Testis (tissue), 2 donors: ENCODE measurements at regions not wholly inside any gene's neighbourhood (a gene's known extent, or its start where the extent isn't known, plus 50 kb on each side); places are given as distances from the start of the nearest gene placed in this dataset.
A peak's percentile ranks its signal among the peaks of the same experiment; 100 is the strongest.

Experiments
- DNase-seq: peaks from one replicate; pipeline ENCODE4 v3.0.0-alpha.2; 2019
- H3K27ac ChIP-seq, 2 donors: fragments of 200-600 bp; sonication (generic); one replicate each; pipeline ENCODE4 v1.5.1; 2019
- H3K27me3 ChIP-seq: fragments of 200-600 bp; sonication (generic); one replicate; pipeline ENCODE4 v1.5.1; 2019
- H3K36me3 ChIP-seq: fragments of 200-600 bp; sonication (generic); one replicate; pipeline ENCODE4 v1.5.1; 2017; ENCODE audit warnings: low read depth; ENCODE audit errors: missing control alignments
- H3K4me1 ChIP-seq: fragments of 200-600 bp; sonication (generic); one replicate; pipeline ENCODE4 v1.5.1; 2019
- H3K4me3 ChIP-seq, 2 donors: fragments of 200-600 bp; sonication (generic); one replicate each; pipeline ENCODE4 v1.5.1; 2017 to 2019
- H3K9me3 ChIP-seq: fragments of 200-600 bp; sonication (generic); one replicate; pipeline ENCODE4 v1.5.1; 2017
- CTCF ChIP-seq, 3 experiments: fragments of 450-650 bp in 2 of 3; fragments of 200-600 bp in 1 of 3; sonication (generic) in 1 of 3; IDR thresholded peaks; one replicate each; pipeline ENCODE4 v1.5.1; 2016 to 2019; ENCODE audit warnings: antibody characterized with exemption in 3 of 3, mild to moderate bottlenecking in 2 of 3, moderate library complexity in 1 of 3
- POLR2A ChIP-seq: fragments of 450-650 bp; IDR thresholded peaks from one replicate; pipeline ENCODE4 v1.6.1; 2017; ENCODE audit warnings: antibody characterized with exemption, mild to moderate bottlenecking, moderate library complexity
- WGBS, 2 donors: methylation state at CpG; one replicate each; pipeline ENCODE4 v1.1.5; 2018; 5-methylcytosine and 5-hydroxymethylcytosine counted together
- intact Hi-C: fragments of 100-400 bp; cut with DNase I; formaldehyde crosslinking; loops from one replicate; pipeline ENCODE4 v1.15.1; 2023; ENCODE audit warnings: low total_unique reads

GRCh38 chr5:68421485-68422220 lies 206.1 kb downstream of the PIK3R1 start:
- 89 to 97% methylated on average over 9 of the region's 9 CpGs for WGBS, 2 donors
- Histone ChIP-seq H3K4me1 (peaks cover 27% of the 10 kb centered on the region), H3K36me3 (no peaks in the 10 kb centered on the region), H3K9me3 (no peaks in the 10 kb centered on the region), H3K27me3 (no peaks in the 10 kb centered on the region), H3K27ac (peak overlapping the region in 1 of 2 donors; percentile 78), H3K4me3 (no peak overlapping the region)
- intact Hi-C loops, result no loop called here
- no peak for DNase-seq
- TF ChIP-seq CTCF (IDR thresholded peaks at IDR 0.05), result no peak
- TF ChIP-seq POLR2A, result no peak

GRCh38 chr5:68423154-68423811 lies 207.7 kb downstream of the PIK3R1 start:
- Histone ChIP-seq H3K36me3 (no peaks in the 10 kb centered on the region), H3K4me1 (peaks cover 21% of the 10 kb centered on the region), H3K9me3 (no peaks in the 10 kb centered on the region), H3K4me3 (no peak overlapping the region), H3K27ac (no peak overlapping the region), H3K27me3 (no peaks in the 10 kb centered on the region)
- no peak for DNase-seq
- intact Hi-C loops, result no loop called here
- WGBS, 2 donors, result 91% methylated on average over 6 of the region's 6 CpGs
- TF ChIP-seq CTCF (IDR thresholded peaks at IDR 0.05) (no peak), POLR2A (no peak)

GRCh38 chr5:68424799-68425537 lies 209.4 kb downstream of the PIK3R1 start:
- H3K4me3 ChIP-seq, result no peak overlapping the region
- 68 to 76% methylated on average over 6 of the region's 6 CpGs for WGBS, 2 donors
- H3K4me1 ChIP-seq, result peaks cover 7% of the 10 kb centered on the region
- no peak for DNase-seq
- no peak overlapping the region for H3K27ac ChIP-seq
- TF ChIP-seq POLR2A, result no peak
- no peak for TF ChIP-seq CTCF (IDR thresholded peaks at IDR 0.05)
- H3K36me3 ChIP-seq, result no peaks in the 10 kb centered on the region
- intact Hi-C loops, result no loop called here
- H3K9me3 ChIP-seq, result no peaks in the 10 kb centered on the region
- H3K27me3 ChIP-seq, result no peaks in the 10 kb centered on the region

- Histone ChIP-seq H3K4me3 (no peak overlapping the region), H3K27me3 (no peaks in the 10 kb centered on the region), H3K4me1 (peaks cover 3% of the 10 kb centered on the region), H3K27ac (no peak overlapping the region), H3K9me3 (no peaks in the 10 kb centered on the region), H3K36me3 (no peaks in the 10 kb centered on the region)
- DNase-seq, result no peak
- 85 to 93% methylated on average over 4 of the region's 4 CpGs for WGBS, 2 donors
- TF ChIP-seq CTCF (IDR thresholded peaks at IDR 0.05), result no peak
- TF ChIP-seq POLR2A, result no peak
- intact Hi-C loops, result no loop called here
Observed at GRCh38 chr5:68426586-68426985, 211.0 kb downstream of the PIK3R1 start.
